C4-2B (cell line): ENCODE measurements at regions not wholly inside any gene's neighbourhood (a gene's known extent, or its start where the extent isn't known, plus 50 kb on each side); places are given as distances from the start of the nearest gene placed in this dataset.

ENCODE experiments used
- CTCF ChIP-seq: fragments of 450-650 bp; conservative IDR thresholded peaks from 2 replicates; pipeline ENCODE4 v1.5.1; 2017; ENCODE audit warnings: mild to moderate bottlenecking
- ZFX ChIP-seq: fragments of 450-650 bp; IDR thresholded peaks from 2 replicates; pipeline ENCODE4 v1.6.1; 2017

- TF ChIP-seq CTCF = no peak
- TF ChIP-seq ZFX = no peak
Measured at GRCh38 chr11:41954034-41954433, 494.6 kb upstream of the LRRC4C start.
